Activated naive CD4-positive, alpha-beta T cell treated with anti-CD3 and anti-CD28 coated beads, Interleukin-2, amount 50 U/mL, for 72 hours (primary cell): ENCODE measurements at regions not wholly inside any gene's neighbourhood (a gene's known extent, or its start where the extent isn't known, plus 50 kb on each side); places are given as distances from the start of the nearest gene placed in this dataset.
"Not testable (repeated sequence)": the region's sequence is repeated elsewhere in the genome, so short reads cannot be mapped to it uniquely, and the experiment has no call there.

Source experiments
- ATAC-seq, 2 donors: fragments of 150-1000 bp; cut with Tn5 transposase; 2 replicates each; pipeline ENCODE4 v1.10.0; 2021; ENCODE audit warnings: mild to moderate bottlenecking in 2 of 2, moderate library complexity in 2 of 2
- DNase-seq, 2 donors: peaks; one replicate each; pipeline ENCODE4 v3.0.0; 2021 to 2022; ENCODE audit warnings: low spot score in 2 of 2
- H3K27ac Mint-ChIP-seq, 2 donors: one replicate each; pipeline ENCODE4 v1.8.0; 2022; ENCODE audit warnings: mild to moderate bottlenecking in 2 of 2, mixed read lengths in 2 of 2
- H3K36me3 Mint-ChIP-seq, 2 donors: one replicate each; pipeline ENCODE4 v1.8.0; 2022; ENCODE audit warnings: mixed read lengths in 2 of 2
- H3K9me3 Mint-ChIP-seq, 2 donors: one replicate each; pipeline ENCODE4 v1.8.0; 2022; ENCODE audit warnings: mixed read lengths in 2 of 2

- Mint-ChIP-seq H3K36me3 (peaks cover 0 to 47% of the 10 kb centered on the region in 2 donors), H3K27ac (no peak overlapping the region), H3K9me3 (peaks cover 16 to 44% of the 10 kb centered on the region in 2 donors)
- DNase-seq (no peak), ATAC-seq (no peak)
Observed at GRCh38 chr21:35178098-35178497, 129.0 kb upstream of the RUNX1 start.

GRCh38 chr21:35172231-35172630 is 123.1 kb upstream of the RUNX1 start:
- no peak overlapping the region for H3K27ac Mint-ChIP-seq
- DNase-seq, result no peak
- peaks cover 7 to 39% of the 10 kb centered on the region in 2 donors for H3K9me3 Mint-ChIP-seq
- peak in 1 of 2 donors; percentile 20 for ATAC-seq
- peaks cover 0 to 33% of the 10 kb centered on the region in 2 donors for H3K36me3 Mint-ChIP-seq

- no peak for ATAC-seq
- H3K27ac Mint-ChIP-seq, result no peak overlapping the region
- peaks cover 7 to 35% of the 10 kb centered on the region in 2 donors for H3K9me3 Mint-ChIP-seq
- H3K36me3 Mint-ChIP-seq, result peaks cover 0 to 27% of the 10 kb centered on the region in 2 donors
- DNase-seq, result no peak
Observed at GRCh38 chr21:35171385-35171784, 122.3 kb upstream of the RUNX1 start.

GRCh38 chr21:35170818-35171217 is 121.7 kb upstream of the RUNX1 start:
- no peak for DNase-seq
- H3K36me3 Mint-ChIP-seq, result peaks cover 0 to 21% of the 10 kb centered on the region in 2 donors
- H3K27ac Mint-ChIP-seq, result no peak overlapping the region
- ATAC-seq, result no peak
- peaks cover 7 to 32% of the 10 kb centered on the region in 2 donors for H3K9me3 Mint-ChIP-seq

- ATAC-seq, result no peak
- Mint-ChIP-seq H3K36me3 (peaks cover 4 to 17% of the 10 kb centered on the region in 2 donors), H3K9me3 (peaks cover 6 to 35% of the 10 kb centered on the region in 2 donors), H3K27ac (no peak overlapping the region)
- DNase-seq, result no peak
Observed at GRCh38 chr21:35170244-35170643, 121.1 kb upstream of the RUNX1 start.

- peaks cover 3 to 38% of the 10 kb centered on the region in 2 donors for H3K9me3 Mint-ChIP-seq
- DNase-seq, result no peak
- H3K36me3 Mint-ChIP-seq, result peaks cover 4 to 17% of the 10 kb centered on the region in 2 donors
- H3K27ac Mint-ChIP-seq, result no peak overlapping the region
- no peak for ATAC-seq
Observed at GRCh38 chr21:35169574-35169973, 120.5 kb upstream of the RUNX1 start.

GRCh38 chr21:35168735-35169134 is 119.6 kb upstream of the RUNX1 start:
- ATAC-seq (no peak), DNase-seq (no peak)
- Mint-ChIP-seq H3K27ac (no peak overlapping the region), H3K36me3 (peaks cover 4 to 17% of the 10 kb centered on the region in 2 donors), H3K9me3 (peaks cover 3 to 38% of the 10 kb centered on the region in 2 donors)

DNA sequence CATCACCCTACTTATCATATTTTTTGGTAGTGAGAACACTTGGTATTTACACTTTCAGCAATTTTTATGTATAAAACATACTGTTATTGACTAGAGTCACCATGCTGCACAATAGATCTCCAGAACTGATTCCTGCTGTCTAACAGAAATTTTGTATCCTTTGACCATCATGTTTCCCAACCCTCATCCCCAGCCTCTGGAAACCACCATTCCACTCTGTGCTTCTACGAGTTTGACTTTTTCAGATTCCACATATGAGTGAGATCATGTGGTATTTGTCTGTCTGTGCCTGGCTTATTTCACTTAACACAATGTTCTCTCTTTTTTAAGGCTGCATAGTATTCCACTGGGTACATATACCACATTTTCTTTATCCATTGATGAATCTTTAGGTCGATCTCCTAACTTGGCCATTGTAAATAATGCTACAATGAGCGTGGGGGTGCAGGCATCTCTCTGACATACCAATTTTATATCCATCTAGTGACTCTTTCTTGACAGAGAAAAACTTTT is 115.9 kb upstream of the RUNX1 start:
- Mint-ChIP-seq H3K9me3 (peaks cover 3 to 30% of the 10 kb centered on the region in 2 donors), H3K36me3 (peaks cover under 1 to 4% of the 10 kb centered on the region in 2 donors), H3K27ac (no peak overlapping the region)
- no peak for DNase-seq
- no peak for ATAC-seq

DNA sequence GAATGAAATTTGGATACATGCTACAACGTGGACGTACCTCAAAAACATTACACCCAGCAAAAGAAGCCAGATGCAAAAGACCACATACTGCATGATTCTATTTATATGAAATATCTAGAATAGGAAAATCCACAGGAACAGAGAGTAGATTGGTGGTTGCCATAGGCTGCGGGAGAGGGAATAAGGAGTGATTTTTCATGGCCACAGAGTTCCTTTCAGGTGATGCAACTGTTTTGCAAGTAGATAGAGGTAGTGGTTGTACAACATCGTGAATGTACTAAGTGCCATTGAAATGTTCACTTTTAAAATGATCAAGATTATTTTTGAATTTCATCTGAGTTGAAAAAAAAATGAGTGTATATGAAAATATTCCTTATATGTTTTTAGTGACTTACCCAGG is 115.3 kb upstream of the RUNX1 start:
- ATAC-seq (no peak), DNase-seq (no peak)
- Mint-ChIP-seq H3K27ac (no peak overlapping the region), H3K36me3 (peaks cover 4 to 7% of the 10 kb centered on the region in 2 donors), H3K9me3 (peaks cover 8 to 36% of the 10 kb centered on the region in 2 donors)

DNA sequence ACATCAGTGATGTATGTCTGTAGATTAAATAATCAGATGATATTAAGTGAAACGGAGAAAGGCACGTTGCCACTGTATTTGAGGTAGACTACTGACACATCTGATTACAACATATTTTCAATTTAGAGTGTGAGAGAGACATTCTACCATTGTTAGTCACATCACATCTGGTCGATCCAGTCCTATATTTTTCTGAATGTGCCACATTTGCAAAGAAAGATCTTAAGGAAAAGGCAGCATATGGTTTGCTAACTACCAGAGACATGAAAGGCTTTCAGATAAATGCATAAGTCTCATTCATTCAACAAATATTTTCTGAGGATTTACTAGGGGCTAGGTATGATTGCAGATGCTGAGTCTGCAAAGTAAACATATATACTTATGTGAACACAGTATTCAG is 114.3 kb upstream of the RUNX1 start:
- Mint-ChIP-seq H3K27ac (no peak overlapping the region), H3K36me3 (peaks cover 4 to 7% of the 10 kb centered on the region in 2 donors), H3K9me3 (peaks cover 13 to 35% of the 10 kb centered on the region in 2 donors)
- ATAC-seq (no peak), DNase-seq (no peak)

GRCh38 chr21:35162831-35163230 is 113.7 kb upstream of the RUNX1 start:
- Mint-ChIP-seq H3K27ac (no peak overlapping the region), H3K36me3 (peaks cover 7 to 12% of the 10 kb centered on the region in 2 donors), H3K9me3 (peaks cover 16 to 29% of the 10 kb centered on the region in 2 donors)
- DNase-seq (no peak), ATAC-seq (no peak)

- ATAC-seq, result no peak
- H3K27ac Mint-ChIP-seq, result no peak overlapping the region
- peaks cover 11 to 22% of the 10 kb centered on the region in 2 donors for H3K36me3 Mint-ChIP-seq
- DNase-seq, result no peak
- H3K9me3 Mint-ChIP-seq, result peaks cover 20 to 27% of the 10 kb centered on the region in 2 donors
Observed at GRCh38 chr21:35159881-35160280, 110.8 kb upstream of the RUNX1 start.

DNA sequence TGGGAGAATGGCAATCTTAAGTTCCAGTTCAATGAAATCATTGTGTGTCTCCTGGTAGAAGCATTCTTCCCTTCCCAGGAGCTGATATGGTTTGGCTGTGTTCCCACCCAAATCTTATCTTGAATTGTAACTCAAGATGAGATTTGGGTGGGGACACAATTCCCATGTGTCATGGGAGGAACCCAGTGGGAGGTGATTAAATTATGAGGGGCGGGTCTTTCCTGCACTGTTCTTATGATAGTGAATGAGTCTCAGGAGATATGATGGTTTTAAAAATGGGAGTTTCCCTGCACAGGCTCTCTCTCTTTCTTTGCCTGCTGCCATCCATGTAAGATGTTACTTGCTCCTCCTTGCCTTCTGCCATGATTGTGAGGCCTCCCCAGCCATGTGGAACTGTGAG is 108.3 kb upstream of the RUNX1 start:
- Mint-ChIP-seq H3K9me3 (peaks cover 20 to 26% of the 10 kb centered on the region in 2 donors), H3K27ac (peak overlapping the region in 1 of 2 donors; percentile 44), H3K36me3 (peaks cover 11 to 24% of the 10 kb centered on the region in 2 donors)
- not testable (repeated sequence) for DNase-seq, ATAC-seq

DNA sequence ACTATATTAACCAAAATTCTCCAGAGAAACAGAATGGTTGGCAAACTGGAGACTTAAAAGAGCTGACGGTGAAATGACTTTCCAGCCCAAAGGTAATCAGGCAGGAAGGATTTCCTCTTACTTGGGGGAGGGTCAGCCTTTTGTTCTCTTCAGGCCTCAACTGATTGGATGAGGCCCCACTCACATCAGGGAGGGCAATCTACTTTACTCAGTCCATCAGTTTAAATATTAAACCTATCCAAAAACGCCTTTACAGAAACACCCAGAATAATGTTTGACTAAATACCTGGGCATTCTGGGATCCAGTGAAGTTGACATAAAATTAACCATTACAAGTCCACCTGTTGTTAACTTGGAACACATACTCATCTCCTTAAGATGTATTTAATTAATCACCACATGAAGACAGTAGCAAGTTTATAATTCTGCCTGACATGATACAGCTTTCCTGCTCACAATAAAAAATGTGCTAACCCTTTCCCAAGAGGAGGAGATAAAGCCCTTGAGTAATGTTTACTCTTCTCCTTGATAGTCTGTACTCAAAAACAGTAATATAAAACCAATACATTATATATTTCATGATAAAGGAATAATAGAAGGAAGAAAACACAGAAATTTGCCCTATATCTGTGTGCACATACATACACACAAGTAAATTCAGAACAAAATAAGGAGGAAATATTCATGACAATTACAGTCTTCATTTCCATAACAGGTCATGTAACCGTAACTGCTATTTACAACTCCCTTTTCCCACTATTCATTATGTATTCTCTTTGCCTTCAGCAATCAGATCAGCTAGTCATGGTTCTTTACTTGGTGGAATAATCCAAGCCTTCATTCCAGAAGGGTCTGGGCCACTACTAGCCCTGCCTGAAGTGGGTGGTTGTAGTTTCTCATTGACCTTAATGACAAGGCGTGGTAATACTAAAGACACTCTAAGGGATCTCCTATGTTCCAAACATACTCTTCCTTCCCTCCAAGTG is 107.5 kb upstream of the RUNX1 start:
- DNase-seq (no peak), ATAC-seq (no peak)
- peaks cover 17 to 18% of the 10 kb centered on the region in 2 donors for H3K9me3 Mint-ChIP-seq
- no peak overlapping the region for H3K27ac Mint-ChIP-seq
- H3K36me3 Mint-ChIP-seq, result peaks cover 11 to 31% of the 10 kb centered on the region in 2 donors

GRCh38 chr21:35154788-35155187 is 105.7 kb upstream of the RUNX1 start:
- peaks cover 11 to 43% of the 10 kb centered on the region in 2 donors for H3K36me3 Mint-ChIP-seq
- ATAC-seq (no peak), DNase-seq (no peak)
- no peak overlapping the region for H3K27ac Mint-ChIP-seq
- peaks cover 22 to 26% of the 10 kb centered on the region in 2 donors for H3K9me3 Mint-ChIP-seq

DNA sequence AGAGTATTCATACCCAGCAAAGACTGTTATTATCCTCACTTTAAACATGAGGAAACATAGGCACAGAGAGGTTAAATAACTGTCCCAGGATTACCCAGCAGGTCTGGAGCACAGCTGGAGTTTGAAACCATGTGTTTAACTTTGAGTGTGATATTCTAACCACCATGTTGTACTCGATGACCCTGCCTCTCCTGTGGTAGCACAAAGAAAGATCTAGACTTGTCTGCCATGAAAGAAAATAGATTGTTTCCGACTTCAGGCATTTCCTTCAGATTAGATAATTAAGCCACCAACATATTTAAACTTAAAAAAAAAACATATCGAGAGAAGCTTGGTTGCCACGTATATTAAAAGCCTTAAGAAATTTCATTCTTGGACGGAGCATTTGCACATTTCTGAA is 104.6 kb upstream of the RUNX1 start:
- H3K36me3 Mint-ChIP-seq, result peaks cover 11 to 42% of the 10 kb centered on the region in 2 donors
- ATAC-seq (no peak), DNase-seq (no peak)
- no peak overlapping the region for H3K27ac Mint-ChIP-seq
- H3K9me3 Mint-ChIP-seq, result peaks cover 14 to 21% of the 10 kb centered on the region in 2 donors

GRCh38 chr21:35150562-35151226 is 101.6 kb upstream of the RUNX1 start:
- DNase-seq (no peak), ATAC-seq (peak; percentile 82 to 88)
- Mint-ChIP-seq H3K36me3 (peaks cover 0 to 27% of the 10 kb centered on the region in 2 donors), H3K27ac (peak overlapping the region; percentile 77 to 87), H3K9me3 (peaks cover 7 to 11% of the 10 kb centered on the region in 2 donors)
